ENCODE measurements at regions not wholly inside any gene's neighbourhood (a gene's known extent, or its start where the extent isn't known, plus 50 kb on each side); places are given as distances from the start of the nearest gene placed in this dataset.

DNA sequence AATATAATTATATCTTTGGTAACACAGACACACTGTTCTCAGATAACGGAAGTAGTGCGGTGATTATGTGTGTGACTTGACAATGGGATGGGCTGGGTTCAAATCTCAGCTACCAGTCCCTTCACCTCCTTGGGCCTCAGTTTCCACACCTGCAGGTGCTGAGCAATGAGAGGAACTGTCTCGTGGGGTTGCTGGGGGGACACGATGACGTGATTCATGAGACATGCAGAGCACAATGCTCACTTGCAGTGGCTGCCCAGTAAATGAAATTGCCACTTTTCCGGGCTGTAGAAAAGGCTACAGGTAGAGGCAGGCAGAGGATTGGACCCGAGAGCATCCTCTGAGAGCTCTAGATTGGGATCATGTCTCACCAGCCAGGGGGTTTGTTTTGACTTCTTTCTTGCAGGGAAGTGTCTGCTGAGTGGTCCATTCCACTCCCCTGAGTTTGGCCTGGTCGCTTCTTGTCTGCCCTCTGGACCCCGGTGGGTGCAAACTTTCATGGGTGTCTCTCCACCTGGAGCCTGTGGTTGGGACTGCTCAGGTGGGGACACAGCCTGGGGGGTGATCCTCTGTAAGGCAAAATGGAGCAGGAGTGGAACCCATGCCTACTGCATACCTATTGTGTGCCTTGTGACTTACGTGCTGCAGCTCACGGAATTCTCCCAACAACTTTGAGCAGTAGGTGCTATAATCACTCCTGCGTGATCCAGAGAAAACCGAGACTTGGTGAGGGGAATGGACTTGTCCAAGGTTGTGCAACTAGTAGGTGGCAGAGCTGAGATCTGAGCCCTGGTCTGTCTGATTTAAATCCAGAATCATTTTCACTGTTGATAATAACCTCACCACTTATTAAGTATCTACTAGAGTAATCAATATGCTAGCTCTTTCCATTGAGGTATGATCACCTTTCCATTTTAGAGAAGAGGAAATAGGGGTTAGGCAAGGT is 147.2 kb downstream of the CEBPB start:
- no peak for DNase-seq (ENCODE audit: low read depth)
- TF ChIP-seq CTCF (IDR thresholded peaks at IDR 0.05; ENCODE audit: low read depth, low read length): no peak
- no peak for TF ChIP-seq MYC (IDR thresholded peaks at IDR 0.05; ENCODE audit: low read depth, low read length)
- TF ChIP-seq POLR2A (IDR thresholded peaks at IDR 0.05; ENCODE audit: extremely low read depth, insufficient read length): no peak
- TF ChIP-seq, protein P1, sequence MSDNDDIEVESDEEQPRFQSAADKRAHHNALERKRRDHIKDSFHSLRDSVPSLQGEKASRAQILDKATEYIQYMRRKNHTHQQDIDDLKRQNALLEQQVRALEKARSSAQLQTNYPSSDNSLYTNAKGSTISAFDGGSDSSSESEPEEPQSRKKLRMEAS (IDR thresholded peaks at IDR 0.05; ENCODE audit: low read depth, low read length): no peak
- no peak overlapping the region for H3K4me3 ChIP-seq (ENCODE audit: low read depth, low read length)

DNA sequence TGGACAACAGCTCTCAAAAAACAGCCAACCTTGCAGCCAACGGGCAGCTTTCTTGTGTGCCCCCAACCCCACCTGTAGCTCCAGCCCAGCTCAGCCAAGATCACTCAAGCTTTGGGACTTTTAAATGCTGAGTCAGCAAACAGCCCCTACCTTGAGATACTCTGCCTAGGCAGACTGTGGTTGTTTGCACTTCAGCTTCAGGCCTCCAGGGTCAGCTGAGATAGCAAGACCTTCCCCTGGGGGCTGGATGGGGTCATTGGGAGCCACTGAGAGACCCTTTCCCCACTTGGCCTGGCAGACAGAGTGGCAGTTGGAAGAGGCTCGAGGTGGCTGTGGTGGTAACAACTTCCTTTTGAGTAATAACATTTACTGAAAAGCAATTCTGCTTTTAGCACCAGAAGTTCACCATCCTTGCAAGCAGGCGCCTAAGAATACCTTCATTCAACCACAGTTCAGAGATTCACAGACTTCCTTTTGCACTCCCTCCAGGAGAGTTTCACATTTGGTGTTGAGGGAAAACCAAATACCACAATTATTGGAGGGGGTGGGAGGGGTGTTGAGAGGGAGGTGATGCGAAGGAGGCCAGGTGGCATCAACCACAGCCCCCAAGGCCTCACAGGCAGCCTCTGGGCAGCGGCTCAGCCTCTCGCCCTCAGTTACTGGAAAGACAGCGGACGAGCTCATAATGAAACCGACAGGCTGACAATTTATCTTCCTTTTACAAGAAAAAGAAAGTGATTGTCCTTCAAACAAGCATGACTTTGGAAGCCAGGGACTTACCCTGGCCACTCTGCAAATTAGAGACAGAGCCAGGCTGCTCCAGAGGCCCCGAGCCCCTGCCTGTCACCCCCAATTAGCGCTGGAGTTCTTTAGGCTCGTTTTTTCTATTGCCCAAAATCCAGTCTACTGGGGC is 148.1 kb downstream of the CEBPB start:
- DNase-seq (ENCODE audit: low read depth): peak; percentile 89
- TF ChIP-seq, protein P1 (IDR thresholded peaks at IDR 0.05; ENCODE audit: low read depth, low read length): no peak
- peak; percentile 58 for TF ChIP-seq MYC (IDR thresholded peaks at IDR 0.05; ENCODE audit: low read depth, low read length)
- H3K4me3 ChIP-seq (ENCODE audit: low read depth, low read length): no peak overlapping the region

- no peak for DNase-seq (ENCODE audit: low read depth)
- no peak overlapping the region for H3K4me3 ChIP-seq (ENCODE audit: low read depth, low read length)
- TF ChIP-seq MYC (IDR thresholded peaks at IDR 0.05; ENCODE audit: low read depth, low read length): no peak
- TF ChIP-seq POLR2A (IDR thresholded peaks at IDR 0.05; ENCODE audit: extremely low read depth, insufficient read length): no peak
- TF ChIP-seq CTCF (IDR thresholded peaks at IDR 0.05; ENCODE audit: low read depth, low read length): no peak
Observed at GRCh38 chr20:50339466-50339901, 148.9 kb downstream of the CEBPB start.

- DNase-seq (ENCODE audit: low read depth): no peak
- no peak for TF ChIP-seq CTCF (IDR thresholded peaks at IDR 0.05; ENCODE audit: low read depth, low read length)
- no peak for TF ChIP-seq POLR2A (IDR thresholded peaks at IDR 0.05; ENCODE audit: extremely low read depth, insufficient read length)
- TF ChIP-seq, protein P1 (IDR thresholded peaks at IDR 0.05; ENCODE audit: low read depth, low read length): no peak
- TF ChIP-seq MYC (IDR thresholded peaks at IDR 0.05; ENCODE audit: low read depth, low read length): no peak
- no peak overlapping the region for H3K4me3 ChIP-seq (ENCODE audit: low read depth, low read length)
Observed at GRCh38 chr20:50340541-50340940, 149.9 kb downstream of the CEBPB start.

- no peak overlapping the region for H3K4me3 ChIP-seq (ENCODE audit: low read depth, low read length)
- no peak for TF ChIP-seq POLR2A (IDR thresholded peaks at IDR 0.05; ENCODE audit: extremely low read depth, insufficient read length)
- DNase-seq (ENCODE audit: low read depth): no peak
Observed at GRCh38 chr20:50341050-50341449, 150.4 kb downstream of the CEBPB start.

DNA sequence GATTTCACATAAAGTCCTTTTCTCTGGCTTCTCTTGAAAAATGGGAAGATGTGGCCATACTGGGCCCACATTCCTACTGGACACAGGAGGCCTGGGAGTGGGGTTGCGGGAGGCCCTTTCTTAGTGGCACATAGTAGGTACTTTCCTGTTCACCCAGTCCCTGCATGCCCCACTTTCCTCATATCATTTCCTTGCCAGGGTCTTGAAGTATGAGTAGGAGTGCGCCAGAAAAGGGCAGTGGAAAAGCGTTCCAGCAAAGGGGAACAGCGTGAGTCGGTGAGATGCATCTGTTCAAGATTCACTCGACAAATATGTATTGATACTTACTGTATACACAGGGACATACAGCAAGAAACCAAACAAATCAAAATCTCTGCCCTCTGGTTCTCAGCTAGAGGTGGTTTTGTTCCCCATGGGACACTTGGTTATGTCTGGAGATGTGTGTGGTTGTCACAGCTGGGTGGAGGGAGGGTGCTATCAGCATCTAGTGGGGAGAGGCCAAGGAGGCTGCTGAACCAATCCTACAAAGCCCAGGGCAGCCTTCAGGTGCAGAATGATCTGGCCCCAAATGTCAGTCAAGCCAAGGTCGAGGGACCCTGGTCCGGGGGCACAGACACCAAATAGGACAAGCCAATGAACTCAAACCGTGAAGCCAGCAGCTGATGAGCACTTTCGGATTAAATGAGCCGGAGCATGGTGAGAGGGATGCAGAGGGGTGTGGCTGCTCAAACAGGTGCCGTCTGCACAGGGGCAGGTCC is 151.4 kb downstream of the CEBPB start:
- DNase-seq (ENCODE audit: low read depth): peak; percentile 59
- TF ChIP-seq POLR2A (IDR thresholded peaks at IDR 0.05; ENCODE audit: extremely low read depth, insufficient read length) (no peak), CTCF (IDR thresholded peaks at IDR 0.05; ENCODE audit: low read depth, low read length) (no peak), MYC (IDR thresholded peaks at IDR 0.05; ENCODE audit: low read depth, low read length) (no peak)
- TF ChIP-seq, protein P1 (IDR thresholded peaks at IDR 0.05; ENCODE audit: low read depth, low read length): no peak

More for the DNA sequence above, 151.4 kb downstream of the CEBPB start:
- H3K4me3 ChIP-seq (ENCODE audit: low read depth, low read length): no peak overlapping the region

All from NB4 (cell line).